ENCODE measurements at regions not wholly inside any gene's neighbourhood (a gene's known extent, or its start where the extent isn't known, plus 50 kb on each side); places are given as distances from the start of the nearest gene placed in this dataset.
"Not testable (repeated sequence)": the region's sequence is repeated elsewhere in the genome, so short reads cannot be mapped to it uniquely, and the experiment has no call there.

- no peak for DNase-seq
These were observed 76.8 kb upstream of the IVNS1ABP start for GRCh38 chr1:185393815-185394214.

GRCh38 chr1:185393205-185393604, 76.2 kb upstream of the IVNS1ABP start:
- no peak for DNase-seq

- DNase-seq: no peak
These were observed 71.8 kb upstream of the IVNS1ABP start for GRCh38 chr1:185388815-185389214.

- no peak for DNase-seq
These were observed 71.3 kb upstream of the IVNS1ABP start for GRCh38 chr1:185388346-185388745.

GRCh38 chr1:185385991-185386390, 68.9 kb upstream of the IVNS1ABP start:
- no peak for DNase-seq

- DNase-seq: not testable (repeated sequence)
These were observed 66.8 kb upstream of the IVNS1ABP start for GRCh38 chr1:185383805-185384204.

GRCh38 chr1:185377831-185378230, 60.8 kb upstream of the IVNS1ABP start:
- no peak for DNase-seq

- DNase-seq: no peak
These were observed 60.0 kb upstream of the IVNS1ABP start for GRCh38 chr1:185376840-185377635.

GRCh38 chr1:185376288-185376687, 59.2 kb upstream of the IVNS1ABP start:
- no peak for DNase-seq

- DNase-seq: no peak
These were observed 58.5 kb upstream of the IVNS1ABP start for GRCh38 chr1:185375583-185375982.

- DNase-seq: no peak
These were observed 56.9 kb upstream of the IVNS1ABP start for GRCh38 chr1:185373813-185374529.

- DNase-seq: no peak
These were observed 52.7 kb upstream of the IVNS1ABP start for GRCh38 chr1:185369786-185370185.

- DNase-seq: no peak
These were observed 52.0 kb upstream of the IVNS1ABP start for GRCh38 chr1:185368913-185369491.

- no peak for DNase-seq
These were observed 51.3 kb upstream of the IVNS1ABP start for GRCh38 chr1:185368313-185368855.

GRCh38 chr1:185367218-185367617, 50.2 kb upstream of the IVNS1ABP start:
- no peak for DNase-seq
